GM23338 (cell line): ENCODE measurements at regions not wholly inside any gene's neighbourhood (a gene's known extent, or its start where the extent isn't known, plus 50 kb on each side); places are given as distances from the start of the nearest gene placed in this dataset.

Source experiments
- ATAC-seq: fragments of 200-7000 bp; cut with Tn5 transposase; 3 replicates; pipeline ENCODE4 v1.9.1; 2020
- DNase-seq: peaks from one replicate; pipeline ENCODE4 v3.0.0-alpha.2; 2015; ENCODE audit warnings: low spot score
- H2AFZ ChIP-seq: fragments of 200-600 bp; sonication (generic); 2 replicates; pipeline ENCODE4 v1.8.0; 2016; ENCODE audit warnings: antibody characterized with exemption, mild to moderate bottlenecking, moderate library complexity
- H3F3A ChIP-seq: fragments of 200-600 bp; sonication (generic); replicated peaks from 2 replicates; pipeline ENCODE4 v1.8.0; 2017; ENCODE audit warnings: antibody characterized with exemption, mixed run types, low read depth
- H3K27ac ChIP-seq: fragments of 200-600 bp; sonication (generic); 2 replicates; pipeline ENCODE4 v1.6.1; 2016; ENCODE audit warnings: low read depth
- H3K27me3 ChIP-seq: fragments of 200-600 bp; sonication (generic); 2 replicates; pipeline ENCODE4 v1.8.0; 2016; ENCODE audit warnings: mild to moderate bottlenecking, mixed run types, moderate library complexity; ENCODE audit not compliant: insufficient read depth
- H3K36me3 ChIP-seq: fragments of 200-600 bp; sonication (generic); 2 replicates; pipeline ENCODE4 v1.8.0; 2016; ENCODE audit warnings: mild to moderate bottlenecking; ENCODE audit not compliant: insufficient read depth
- H3K4me1 ChIP-seq: fragments of 200-600 bp; sonication (generic); 2 replicates; pipeline ENCODE4 v1.8.0; 2016; ENCODE audit warnings: mild to moderate bottlenecking, moderate library complexity; ENCODE audit not compliant: insufficient read depth
- H3K4me2 ChIP-seq: fragments of 200-600 bp; sonication (generic); 2 replicates; pipeline ENCODE4 v1.7.1; 2017; ENCODE audit warnings: mixed run types
- H3K4me3 ChIP-seq: fragments of 200-600 bp; sonication (generic); 2 replicates; pipeline ENCODE4 v1.6.1; 2016; ENCODE audit warnings: mixed run types
- H3K79me2 ChIP-seq: fragments of 200-600 bp; sonication (generic); replicated peaks from 2 replicates; pipeline ENCODE4 v1.8.0; 2017; ENCODE audit warnings: mild to moderate bottlenecking; ENCODE audit not compliant: insufficient read depth
- H3K9me2 ChIP-seq: fragments of 200-600 bp; sonication (generic); 2 replicates; pipeline ENCODE4 v1.8.0; 2017; ENCODE audit not compliant: insufficient read depth
- H4K20me1 ChIP-seq: fragments of 200-600 bp; sonication (generic); replicated peaks from 2 replicates; pipeline ENCODE4 v1.8.0; 2017; ENCODE audit warnings: mild to moderate bottlenecking; ENCODE audit not compliant: insufficient read depth
- H3K27ac Mint-ChIP-seq: 2 replicates; pipeline ENCODE4 v1.8.0; 2020; ENCODE audit warnings: inconsistent platforms, mild to moderate bottlenecking, moderate library complexity, mixed read lengths
- H3K27me3 Mint-ChIP-seq: 3 replicates; pipeline ENCODE4 v1.8.0; 2022; ENCODE audit warnings: low read depth, mild to moderate bottlenecking, moderate library complexity, mixed read lengths, inconsistent platforms; ENCODE audit not compliant: insufficient read depth, poor library complexity
- H3K36me3 Mint-ChIP-seq: 3 replicates; pipeline ENCODE4 v1.8.0; 2021; ENCODE audit warnings: low read depth, mild to moderate bottlenecking, inconsistent platforms, moderate library complexity, mixed read lengths
- H3K4me1 Mint-ChIP-seq: 3 replicates; pipeline ENCODE4 v1.8.0; 2020; ENCODE audit warnings: mild to moderate bottlenecking, inconsistent platforms, mixed read lengths
- H3K4me3 Mint-ChIP-seq: 3 replicates; pipeline ENCODE4 v1.8.0; 2021; ENCODE audit warnings: moderate library complexity, mild to moderate bottlenecking, inconsistent platforms, mixed read lengths
- H3K9me3 Mint-ChIP-seq: 3 replicates; pipeline ENCODE4 v1.8.0; 2020; ENCODE audit warnings: moderate library complexity, mild to moderate bottlenecking, inconsistent platforms, mixed read lengths
- CREB1 ChIP-seq: fragments of 250-450 bp; sonication (Bioruptor Pico); IDR thresholded peaks from 2 replicates; pipeline ENCODE4 v1.5.0; 2020; ENCODE audit warnings: low read depth, mild to moderate bottlenecking, moderate library complexity
- CTCF ChIP-seq, 2 experiments: fragments of 200-600 bp in 1 of 2; sonication (generic) in 1 of 2; conservative IDR thresholded peaks; 2 replicates each; pipeline versions ENCODE4 v1.5.1 to v1.6.1; 2016 to 2017; ENCODE audit warnings: antibody characterized with exemption in 2 of 2, low read depth in 2 of 2, mild to moderate bottlenecking in 2 of 2, moderate library complexity in 1 of 2
- ETS1 ChIP-seq: IDR thresholded peaks from 2 replicates; pipeline ENCODE4 v1.6.1; 2016; ENCODE audit warnings: antibody characterized with exemption
- EZH2 ChIP-seq: fragments of 200-600 bp; sonication (generic); IDR thresholded peaks from one replicate; pipeline ENCODE4 v1.8.0; 2017; ENCODE audit warnings: antibody characterized with exemption, mild to moderate bottlenecking, low read depth; ENCODE audit not compliant: unreplicated experiment
- EZH2phosphoT487 ChIP-seq: fragments of 200-600 bp; sonication (generic); IDR thresholded peaks from one replicate; pipeline ENCODE4 v1.8.1; 2018; ENCODE audit warnings: antibody characterized with exemption; ENCODE audit not compliant: unreplicated experiment
- JUNB ChIP-seq: IDR thresholded peaks from one replicate; pipeline ENCODE4 v1.6.1; 2016; ENCODE audit warnings: antibody characterized with exemption; ENCODE audit not compliant: unreplicated experiment
- NANOG ChIP-seq: IDR thresholded peaks from 2 replicates; pipeline ENCODE4 v1.6.1; 2016; ENCODE audit warnings: antibody characterized with exemption, borderline replicate concordance
- POLR2AphosphoS5 ChIP-seq: IDR thresholded peaks from 2 replicates; pipeline ENCODE4 v1.6.1; 2016; ENCODE audit warnings: antibody characterized with exemption, low read depth
- REST ChIP-seq: IDR thresholded peaks from one replicate; pipeline ENCODE4 v1.6.1; 2018; ENCODE audit warnings: antibody characterized with exemption; ENCODE audit not compliant: unreplicated experiment
- STAT1 ChIP-seq: IDR thresholded peaks from one replicate; pipeline ENCODE4 v1.6.1; 2016; ENCODE audit warnings: antibody characterized with exemption; ENCODE audit not compliant: unreplicated experiment
- ZNF114 ChIP-seq: fragments of 250-450 bp; sonication (Bioruptor Pico); IDR thresholded peaks from 2 replicates; pipeline ENCODE4 v1.5.0; 2020; ENCODE audit warnings: mild to moderate bottlenecking, moderate library complexity
- ZNF331 ChIP-seq: fragments of 250-450 bp; sonication (Bioruptor Pico); IDR thresholded peaks from 2 replicates; pipeline ENCODE4 v1.5.0; 2020; ENCODE audit warnings: low read depth, mild to moderate bottlenecking, moderate library complexity
- ZNF462 ChIP-seq: fragments of 250-450 bp; sonication (Bioruptor Pico); IDR thresholded peaks from 2 replicates; pipeline ENCODE4 v1.5.0; 2020; ENCODE audit warnings: mild to moderate bottlenecking, moderate library complexity

- Histone ChIP-seq H3K4me3 (no peak overlapping the region), H2AFZ (no peak overlapping the region), H3K36me3 (no peaks in the 10 kb centered on the region; the same call in 1 of the 2 replicates), H3F3A (no peaks in the 10 kb centered on the region), H3K27ac (no peak overlapping the region), H3K4me2 (no peak overlapping the region), H3K9me2 (no peaks in the 10 kb centered on the region), H3K27me3 (no peaks in the 10 kb centered on the region), H3K79me2 (no peaks in the 10 kb centered on the region), H4K20me1 (no peaks in the 10 kb centered on the region), H3K4me1 (peaks cover 11% of the 10 kb centered on the region; the same call in 1 of the 2 replicates)
- H3K27ac Mint-ChIP-seq: no peak overlapping the region
- H3K27me3 Mint-ChIP-seq: peaks cover 7% of the 10 kb centered on the region
- TF ChIP-seq EZH2phosphoT487 (no peak), ZNF462 (no peak), CTCF (conservative IDR thresholded peaks at IDR 0.05; ENCODE audit: low read depth in 2 of 2) (no peak), EZH2 (no peak), STAT1 (no peak), POLR2AphosphoS5 (no peak), CREB1 (no peak), NANOG (no peak), JUNB (no peak), ZNF331 (CRISPR knock-in tag) (no peak), ETS1 (no peak), ZNF114 (CRISPR knock-in tag) (no peak), REST (no peak)
- no peak for ATAC-seq
- no peaks in the 10 kb centered on the region for H3K36me3 Mint-ChIP-seq
- H3K4me3 Mint-ChIP-seq: no peak overlapping the region
- H3K9me3 Mint-ChIP-seq: no peaks in the 10 kb centered on the region; the same call in 2 of the 3 replicates
- DNase-seq: no peak
- peaks cover 10% of the 10 kb centered on the region for H3K4me1 Mint-ChIP-seq
These were observed 109.7 kb downstream of the TSEN15 start for GRCh38 chr1:184161071-184161698.
